GM04503 (cell line): ENCODE measurements at regions not wholly inside any gene's neighbourhood (a gene's known extent, or its start where the extent isn't known, plus 50 kb on each side); places are given as distances from the start of the nearest gene placed in this dataset.

ENCODE experiments used
- DNase-seq: peaks from one replicate; pipeline ENCODE4 v3.0.0-alpha.2; 2012; ENCODE audit warnings: low read depth

- DNase-seq, result no peak
Observed at GRCh38 chr20:51266353-51266752, 243.4 kb upstream of the KCNG1 start.

DNA sequence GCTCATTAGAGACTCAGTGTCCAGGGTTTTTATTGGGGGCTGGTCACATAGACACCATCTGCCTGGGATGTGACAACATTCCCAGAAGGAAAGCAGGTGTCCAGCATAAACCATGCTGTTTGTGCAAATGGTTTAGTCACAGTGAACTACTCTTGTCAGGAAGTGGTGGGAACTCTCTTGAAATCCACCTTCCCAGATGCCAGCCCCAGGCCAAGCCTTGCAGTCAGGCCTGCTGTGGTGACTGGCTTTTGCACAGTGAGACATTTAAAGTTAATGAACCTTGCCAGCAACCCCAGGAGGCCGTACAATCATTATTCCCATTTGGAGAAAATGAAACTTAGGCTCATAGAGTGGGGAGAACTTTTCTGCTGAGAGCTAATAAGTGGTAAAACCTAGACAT lies 242.5 kb upstream of the KCNG1 start:
- DNase-seq, result no peak

- no peak for DNase-seq
Observed at GRCh38 chr20:51262240-51262639, 239.3 kb upstream of the KCNG1 start.

- DNase-seq, result no peak
Observed at GRCh38 chr20:51259455-51259854, 236.5 kb upstream of the KCNG1 start.

DNA sequence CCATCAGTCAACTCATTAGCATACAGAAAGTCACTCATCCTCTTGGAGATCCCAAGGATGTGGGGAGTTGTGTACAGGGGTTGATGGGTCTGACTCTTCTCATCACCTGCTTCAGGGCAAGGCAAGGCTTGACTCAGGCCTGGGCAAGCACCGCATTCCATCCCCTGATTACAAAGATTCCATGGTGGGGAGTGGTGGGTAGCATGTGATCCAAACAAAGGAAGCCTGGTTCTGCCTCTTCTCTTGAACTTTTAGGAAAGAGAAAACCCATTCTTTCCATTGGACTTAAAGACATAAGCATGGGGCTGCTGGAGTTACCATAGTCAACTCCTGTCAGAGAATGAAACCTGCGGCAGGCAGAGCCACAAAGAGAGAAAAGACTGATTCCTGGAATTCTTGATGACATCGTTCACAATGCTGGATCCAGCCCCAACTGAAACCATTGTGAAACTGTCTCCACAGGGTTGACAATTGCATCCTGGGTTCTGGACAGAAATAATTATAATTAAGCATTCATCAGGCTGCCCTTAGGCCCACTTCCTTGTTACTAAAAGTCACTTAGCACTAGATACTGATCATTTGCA lies 235.8 kb upstream of the KCNG1 start:
- DNase-seq, result peak; percentile 4

GRCh38 chr20:51255417-51255816 lies 232.5 kb upstream of the KCNG1 start:
- DNase-seq, result no peak

- no peak for DNase-seq
Observed at GRCh38 chr20:51253280-51253679, 230.4 kb upstream of the KCNG1 start.

DNA sequence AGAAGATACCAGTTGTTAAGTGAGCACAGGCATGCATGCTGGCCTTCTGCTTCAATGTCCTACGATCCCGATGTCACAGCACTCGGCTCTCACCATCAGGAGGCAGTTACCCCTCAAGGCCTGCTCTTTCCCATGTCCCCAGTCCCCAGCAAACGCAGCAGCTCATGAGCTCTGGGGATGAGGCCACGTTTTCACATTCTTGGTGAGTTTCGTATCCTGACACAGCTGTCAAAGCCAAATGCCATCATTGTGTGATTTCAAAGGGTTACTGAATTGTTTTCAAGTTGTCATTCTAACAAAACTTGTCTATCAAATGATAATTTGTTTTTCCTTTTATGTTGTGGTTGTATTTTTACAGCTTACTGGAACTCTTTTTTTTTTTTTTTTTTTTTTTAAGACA lies 226.9 kb upstream of the KCNG1 start:
- DNase-seq, result no peak

GRCh38 chr20:51249215-51249614 lies 226.3 kb upstream of the KCNG1 start:
- DNase-seq, result no peak

- no peak for DNase-seq
Observed at GRCh38 chr20:51244466-51244865, 221.6 kb upstream of the KCNG1 start.

- DNase-seq, result no peak
Observed at GRCh38 chr20:51238675-51239305, 215.9 kb upstream of the KCNG1 start.

DNA sequence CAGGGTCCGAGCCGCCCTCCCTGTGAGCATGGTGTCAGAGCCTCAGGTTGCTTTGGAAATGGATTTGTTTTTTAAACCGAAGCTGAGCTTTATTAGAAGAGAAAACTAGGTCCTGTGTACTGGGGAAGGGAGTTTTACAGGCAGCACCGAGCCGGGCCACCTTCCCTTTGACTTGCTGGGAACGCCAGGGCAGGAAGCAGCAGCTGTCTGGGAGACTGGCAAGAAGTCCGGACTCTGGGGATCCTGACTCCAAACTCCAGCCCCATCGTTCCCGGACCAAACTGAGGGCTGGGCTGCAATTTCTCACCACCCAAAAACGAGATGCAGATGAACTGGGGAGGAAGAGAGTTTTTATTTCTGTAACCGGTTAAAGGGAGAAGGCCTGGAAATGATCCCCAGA lies 214.9 kb upstream of the KCNG1 start:
- DNase-seq, result no peak

DNA sequence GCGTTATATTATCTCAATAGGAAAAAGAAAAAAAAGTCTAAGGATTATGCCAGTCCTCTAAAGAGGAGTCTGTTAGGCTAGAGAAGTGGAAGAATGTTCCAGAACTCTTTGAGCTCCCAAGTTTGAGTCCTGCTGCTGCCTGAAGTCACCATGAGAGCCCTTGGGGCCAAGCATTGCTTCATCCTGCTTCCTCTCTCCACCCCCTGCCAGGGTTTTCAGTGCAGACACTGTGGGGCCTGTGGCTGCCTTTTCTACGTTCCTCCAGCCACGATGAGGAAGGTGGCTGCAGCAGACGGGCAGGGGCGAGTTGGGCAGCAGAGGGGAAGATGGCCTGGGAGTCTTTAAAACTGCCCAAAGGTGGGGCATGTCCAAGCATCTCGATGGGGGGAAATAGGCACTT lies 214.4 kb upstream of the KCNG1 start:
- DNase-seq, result no peak

- DNase-seq, result no peak
Observed at GRCh38 chr20:51236421-51236820, 213.5 kb upstream of the KCNG1 start.

DNA sequence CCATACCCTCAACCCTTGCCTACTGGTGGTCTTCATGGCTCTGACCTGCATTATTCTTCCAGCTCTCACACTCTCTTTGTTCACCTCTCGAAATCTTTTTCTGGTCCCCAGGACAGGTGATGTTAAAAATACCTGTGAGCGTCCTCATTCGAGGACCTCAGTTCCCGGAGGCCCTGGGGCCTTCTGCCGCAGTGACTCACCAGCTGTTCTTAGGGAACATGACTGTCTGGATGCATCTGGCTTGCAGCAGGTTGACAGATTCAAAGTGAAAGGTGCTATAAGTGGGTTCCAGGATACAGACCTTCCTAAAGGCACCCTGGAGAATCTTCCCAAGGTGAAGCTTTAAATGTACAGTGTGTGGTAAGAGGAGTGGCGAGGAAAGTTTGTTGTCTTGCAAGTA lies 210.4 kb upstream of the KCNG1 start:
- DNase-seq, result no peak

DNA sequence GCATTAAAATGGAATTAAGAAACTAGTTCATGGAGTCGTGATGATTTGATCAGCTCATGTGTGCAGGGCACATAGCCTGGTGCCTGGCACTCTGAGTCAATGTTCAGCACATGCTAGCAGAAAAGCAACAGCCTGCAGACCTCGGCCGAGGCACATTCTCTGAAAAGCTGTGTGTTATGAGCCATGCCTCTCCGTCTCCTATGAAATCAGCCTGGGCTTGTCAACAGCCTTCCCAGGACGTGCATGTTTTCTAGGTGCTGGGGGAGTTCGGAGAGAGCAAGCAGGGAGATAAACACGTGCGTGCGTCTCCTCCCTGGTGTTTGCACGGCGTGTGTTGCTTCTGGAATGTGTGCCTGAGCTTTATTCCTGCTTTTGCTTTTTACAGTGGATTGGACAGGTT lies 207.8 kb upstream of the KCNG1 start:
- DNase-seq, result no peak

DNA sequence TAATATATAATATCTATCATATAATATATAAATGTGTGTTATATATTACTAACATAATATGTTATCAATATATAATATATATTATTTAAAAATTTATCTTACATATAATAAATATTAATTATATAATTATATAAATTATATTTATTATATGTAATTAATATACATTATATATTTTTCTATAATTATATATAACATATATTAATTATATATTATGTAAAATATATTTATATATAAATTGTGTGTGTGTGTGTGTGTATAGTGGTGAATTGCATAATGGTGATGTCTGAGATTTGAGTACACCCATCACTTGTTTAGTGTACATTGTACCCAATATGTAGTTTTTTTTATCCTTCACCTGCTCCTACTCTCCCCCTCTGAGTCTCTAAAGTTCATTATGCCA lies 205.9 kb upstream of the KCNG1 start:
- no peak for DNase-seq

DNA sequence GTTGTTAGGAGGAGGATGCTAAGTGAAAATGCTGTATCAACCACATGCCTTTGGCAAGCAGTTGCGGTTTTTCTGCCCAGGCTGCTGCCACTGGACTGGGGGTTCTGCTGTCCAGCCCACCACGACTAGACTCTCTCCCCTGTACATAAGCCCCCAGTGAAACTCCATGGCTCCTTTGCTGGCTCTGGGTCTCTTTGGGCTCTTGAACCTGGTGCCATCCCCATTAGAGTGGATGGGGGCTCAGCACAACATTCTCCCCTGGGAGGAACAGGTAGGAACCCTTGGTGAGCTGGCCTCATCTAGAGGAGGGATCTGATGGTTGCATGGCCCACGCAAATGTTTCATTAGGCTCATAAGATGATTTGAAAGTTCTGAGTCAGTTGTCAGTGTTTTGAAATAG lies 204.8 kb upstream of the KCNG1 start:
- DNase-seq, result no peak

GRCh38 chr20:51223183-51223720 lies 200.3 kb upstream of the KCNG1 start:
- no peak for DNase-seq

DNA sequence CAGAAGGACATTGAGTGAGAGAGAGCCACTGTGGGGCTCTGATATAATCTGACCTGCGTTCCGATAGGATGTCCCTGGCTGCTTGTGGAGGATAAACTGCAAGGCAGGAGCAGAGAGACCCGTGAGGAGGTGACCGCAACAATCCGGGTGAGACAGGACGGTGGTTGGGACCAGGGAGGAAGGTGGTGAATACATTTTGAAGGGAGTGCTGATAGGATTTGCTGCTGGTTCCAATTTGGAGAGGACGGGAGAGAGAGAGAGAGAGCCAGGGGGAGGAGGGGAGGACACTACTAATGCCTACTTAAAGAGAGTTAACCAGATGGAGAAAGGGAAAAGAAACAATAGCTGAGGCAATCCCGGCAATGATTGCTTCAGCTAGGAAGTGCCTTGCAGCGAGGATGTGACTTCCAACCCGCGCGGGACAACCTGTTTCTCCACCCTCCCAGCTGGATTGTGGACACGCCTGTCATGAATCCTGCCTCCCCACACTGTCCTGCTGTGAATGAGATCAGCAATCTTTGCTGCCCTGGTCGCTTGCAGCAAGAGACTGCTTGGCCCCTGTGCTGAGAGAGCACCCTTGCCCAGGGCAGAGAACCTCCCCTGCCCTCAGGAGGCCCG lies 199.0 kb upstream of the KCNG1 start:
- no peak for DNase-seq

GRCh38 chr20:51221103-51221502 lies 198.2 kb upstream of the KCNG1 start:
- DNase-seq, result no peak

DNA sequence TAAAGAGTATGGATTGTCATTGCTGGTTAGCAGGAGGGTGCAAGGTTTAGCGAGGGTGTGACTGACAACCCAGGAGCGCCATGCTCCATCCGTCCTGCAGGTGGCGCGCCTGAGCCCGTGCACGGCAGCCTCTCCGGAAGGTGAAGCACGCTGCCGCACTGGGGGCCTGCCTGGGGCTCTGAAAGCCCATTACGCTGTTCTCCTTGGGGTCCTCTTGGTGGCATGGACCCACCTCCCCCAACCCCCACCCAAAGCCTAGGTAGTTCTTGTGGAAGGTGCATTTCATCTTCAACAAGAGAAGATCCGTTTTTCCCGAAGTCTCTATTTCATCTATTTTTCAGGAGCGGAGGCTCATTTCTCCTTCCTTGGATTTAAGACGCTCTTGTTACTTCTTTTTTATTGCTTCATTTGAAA lies 197.4 kb upstream of the KCNG1 start:
- DNase-seq, result no peak

- DNase-seq, result no peak
Observed at GRCh38 chr20:51219544-51219943, 196.6 kb upstream of the KCNG1 start.

- DNase-seq, result no peak
Observed at GRCh38 chr20:51218603-51219002, 195.7 kb upstream of the KCNG1 start.
